NCI-H187 treated with DMSO at 0.1 percent for 48 hours (cell line): ENCODE measurements at regions not wholly inside any gene's neighbourhood (a gene's known extent, or its start where the extent isn't known, plus 50 kb on each side); places are given as distances from the start of the nearest gene placed in this dataset.

Source experiments
- DNase-seq: peaks from one replicate; lab custom pipeline; 2025; lab: John Stamatoyannopoulos, UW

- DNase-seq = no peak
Observed at GRCh38 chr4:19314116-19314515, 937.6 kb upstream of the SLIT2 start.

DNA sequence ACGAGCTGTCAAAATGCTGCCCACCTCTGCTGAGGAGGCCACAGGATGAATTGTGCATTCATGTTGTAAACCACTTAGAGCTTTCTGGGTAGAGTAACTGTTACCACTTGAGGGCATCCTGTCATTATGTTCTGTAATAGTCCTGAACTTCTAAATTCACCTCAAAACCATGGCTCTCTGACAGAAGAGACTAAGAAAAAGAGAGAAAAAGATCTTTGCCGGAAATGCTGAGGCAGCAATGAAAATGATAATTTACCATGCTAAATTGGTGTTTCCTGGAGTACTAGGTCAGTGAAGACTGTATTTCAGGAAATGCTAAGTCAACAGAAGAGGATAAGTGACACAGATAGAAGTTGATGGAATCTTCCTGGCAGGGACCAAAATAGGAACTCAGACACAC lies 942.3 kb upstream of the SLIT2 start:
- DNase-seq = no peak

- DNase-seq = no peak
Observed at GRCh38 chr4:19304028-19304427, 947.7 kb upstream of the SLIT2 start.

- DNase-seq = no peak
Observed at GRCh38 chr4:19301527-19301926, 950.2 kb upstream of the SLIT2 start.

- no peak for DNase-seq
Observed at GRCh38 chr4:19300213-19300612, 951.5 kb upstream of the SLIT2 start.

DNA sequence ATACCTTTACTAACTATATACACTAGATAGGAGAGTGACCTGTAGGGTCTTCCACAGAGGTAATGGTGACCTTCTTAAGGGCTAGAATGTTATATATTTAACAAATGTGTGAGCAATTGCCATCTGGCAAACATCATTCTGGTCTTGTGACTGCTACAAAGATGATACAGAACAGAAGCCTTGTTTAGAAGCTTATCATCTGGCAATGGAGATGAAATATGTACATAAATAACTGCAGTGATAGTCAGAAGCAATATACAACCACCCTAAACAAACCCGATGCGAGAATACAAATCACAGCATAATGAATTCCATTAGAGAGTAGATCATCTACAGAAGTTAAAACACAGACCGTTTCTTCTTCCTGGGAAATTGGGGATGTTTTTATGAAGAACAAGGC lies 952.7 kb upstream of the SLIT2 start:
- DNase-seq = no peak

- DNase-seq = no peak
Observed at GRCh38 chr4:19293781-19294180, 957.9 kb upstream of the SLIT2 start.

GRCh38 chr4:19293080-19293479 lies 958.6 kb upstream of the SLIT2 start:
- DNase-seq = no peak

GRCh38 chr4:19286924-19287323 lies 964.8 kb upstream of the SLIT2 start:
- DNase-seq = no peak

DNA sequence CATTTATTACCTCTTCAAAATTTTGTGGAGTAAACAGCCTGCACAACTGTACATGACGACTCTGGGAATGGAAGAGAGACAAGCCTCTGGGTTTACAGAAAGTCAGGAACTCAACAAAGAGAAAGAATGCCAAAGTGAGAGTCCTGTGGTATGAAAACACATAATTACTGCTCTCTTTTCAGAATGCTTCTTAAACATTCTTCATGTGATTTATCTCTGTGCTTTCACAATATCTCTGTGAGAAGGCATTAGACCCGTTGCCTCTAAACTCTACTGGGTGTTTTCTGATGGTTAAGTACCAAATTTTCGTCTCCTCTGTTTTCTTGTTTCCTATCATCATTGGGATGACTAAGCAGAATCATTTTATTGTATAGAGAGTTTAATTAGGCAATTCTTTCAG lies 966.6 kb upstream of the SLIT2 start:
- no peak for DNase-seq

- no peak for DNase-seq
Observed at GRCh38 chr4:19278665-19279064, 973.0 kb upstream of the SLIT2 start.

DNA sequence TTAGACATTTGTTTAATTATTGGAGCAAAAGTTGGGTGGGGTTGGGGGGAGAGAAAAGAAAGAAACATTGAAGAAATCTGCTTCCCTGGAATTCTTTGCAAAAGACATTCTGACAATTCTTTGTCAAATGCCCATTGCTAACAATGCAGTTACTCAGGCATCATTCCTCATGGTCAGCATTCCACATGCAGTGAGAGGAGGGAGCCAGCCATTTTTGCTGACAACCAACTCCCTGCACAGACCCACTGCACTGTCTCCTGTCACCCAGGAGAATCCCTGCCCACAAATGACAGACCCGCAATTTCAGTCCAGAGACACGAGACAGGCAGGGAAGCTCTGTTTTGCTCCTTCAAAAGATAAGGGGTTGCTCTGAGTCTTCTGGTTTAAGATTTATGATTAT lies 985.1 kb upstream of the SLIT2 start:
- no peak for DNase-seq

- no peak for DNase-seq
Observed at GRCh38 chr4:19262467-19262866, 989.2 kb upstream of the SLIT2 start.

GRCh38 chr4:19260346-19260745 lies 991.4 kb upstream of the SLIT2 start:
- DNase-seq = no peak

DNA sequence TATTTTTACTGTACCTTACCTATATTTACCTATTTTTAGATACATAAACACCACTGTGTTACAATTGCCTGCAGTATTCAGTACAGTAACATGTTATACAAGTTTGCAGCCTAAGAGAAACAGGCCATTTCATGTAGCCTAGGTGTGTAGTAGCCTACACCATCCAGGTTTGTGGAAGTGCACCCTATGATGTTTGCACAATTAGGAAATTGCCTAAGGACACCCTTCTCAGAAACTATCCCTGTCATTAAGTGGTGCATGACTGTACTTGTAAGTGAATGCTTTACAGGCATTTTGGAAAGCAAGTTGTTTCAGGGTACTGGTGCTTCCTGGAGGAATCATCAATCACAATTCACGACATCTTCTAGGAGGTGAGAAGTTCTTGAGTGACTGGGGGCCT lies 991.8 kb upstream of the SLIT2 start:
- DNase-seq = no peak

DNA sequence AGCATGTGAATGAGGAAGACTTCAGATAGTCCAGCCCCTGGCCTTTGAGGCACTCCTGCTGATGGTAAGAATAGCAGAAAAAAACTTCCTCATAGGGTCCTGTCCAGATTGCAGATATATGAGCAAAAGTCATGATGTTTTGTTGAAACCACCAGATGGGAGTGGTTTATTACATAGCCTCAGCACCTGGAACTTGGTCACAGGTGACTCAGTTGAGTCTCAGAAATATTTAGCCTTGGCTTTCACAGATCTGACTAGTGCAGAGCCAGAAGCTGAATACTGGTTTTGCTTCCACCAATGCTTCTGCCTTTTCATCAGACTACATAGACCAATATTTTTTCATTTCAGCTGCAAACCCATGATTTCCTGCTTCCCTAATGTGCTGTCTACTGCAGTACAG lies 994.9 kb upstream of the SLIT2 start:
- no peak for DNase-seq

GRCh38 chr4:19254486-19254885 lies 997.2 kb upstream of the SLIT2 start:
- DNase-seq = no peak

- DNase-seq = no peak
Observed at GRCh38 chr4:19248023-19248422, 1003.7 kb upstream of the SLIT2 start.

- DNase-seq = no peak
Observed at GRCh38 chr4:19241895-19242294, 1009.8 kb upstream of the SLIT2 start.

DNA sequence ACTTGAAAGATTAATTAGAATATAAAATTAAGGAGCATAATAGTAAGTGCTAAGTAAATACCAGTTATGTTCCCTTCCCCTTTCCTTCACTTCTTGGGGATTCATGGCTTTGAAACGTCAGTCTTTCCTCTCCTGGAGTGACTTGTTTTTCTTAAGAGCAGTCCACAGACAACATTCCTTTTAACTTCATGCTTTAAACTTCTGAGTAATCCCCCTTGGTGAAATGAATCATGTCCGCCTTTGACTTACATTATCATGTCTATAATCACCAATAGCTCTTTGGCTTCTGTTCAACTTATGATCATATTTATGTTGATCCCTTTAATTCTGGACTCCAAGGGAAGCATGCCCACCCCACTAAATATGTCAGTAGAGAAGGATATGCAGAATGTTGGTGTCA lies 1012.1 kb upstream of the SLIT2 start:
- DNase-seq = no peak

- no peak for DNase-seq
Observed at GRCh38 chr4:19236473-19236872, 1015.2 kb upstream of the SLIT2 start.

- no peak for DNase-seq
Observed at GRCh38 chr4:19230906-19231545, 1020.7 kb upstream of the SLIT2 start.

GRCh38 chr4:19227701-19228100 lies 1024.0 kb upstream of the SLIT2 start:
- DNase-seq = no peak

GRCh38 chr4:19224820-19225219 lies 1026.9 kb upstream of the SLIT2 start:
- DNase-seq = no peak

- DNase-seq = no peak
Observed at GRCh38 chr4:19216476-19216875, 1035.2 kb upstream of the SLIT2 start.
